GM18498 (cell line): ENCODE measurements at regions not wholly inside any gene's neighbourhood (a gene's known extent, or its start where the extent isn't known, plus 50 kb on each side); places are given as distances from the start of the nearest gene placed in this dataset.

ENCODE experiments used
- ATAC-seq: cut with Tn5 transposase; IDR thresholded peaks from one replicate; pipeline ENCODE4 v1.9.1; 2021; ENCODE audit warnings: mild to moderate bottlenecking, moderate library complexity; ENCODE audit not compliant: unreplicated experiment

DNA sequence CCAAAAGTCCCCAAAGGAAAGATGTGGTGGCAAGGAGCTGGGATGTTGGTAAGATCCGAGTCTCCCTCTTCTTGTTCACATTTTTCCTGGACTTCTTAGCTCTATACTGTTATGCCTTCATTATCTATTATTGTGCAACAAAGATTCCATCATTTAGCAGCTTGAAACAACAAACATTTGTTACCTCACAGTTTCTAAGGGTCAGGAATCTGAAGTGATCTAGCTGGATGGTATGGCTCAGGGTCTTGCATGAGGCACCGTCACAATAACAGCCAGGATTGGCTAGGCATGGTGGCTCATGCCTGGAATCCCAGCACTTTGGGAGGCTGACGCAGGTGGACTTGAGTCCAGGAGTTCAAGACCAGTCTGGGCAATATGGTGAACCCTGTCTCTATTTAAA, 51.1 kb upstream of the KRAS start:
- ATAC-seq, result no peak
